PFSK-1 (cell line): ENCODE measurements at regions not wholly inside any gene's neighbourhood (a gene's known extent, or its start where the extent isn't known, plus 50 kb on each side); places are given as distances from the start of the nearest gene placed in this dataset.

Experiments used
- FOXP2 ChIP-seq: optimal IDR thresholded peaks from 2 replicates; pipeline ENCODE3; 2011; ENCODE audit warnings: borderline replicate concordance, control low read depth, inconsistent platforms; ENCODE audit not compliant: insufficient read depth; ENCODE audit errors: extremely low read length, extremely low read depth
- SIN3A ChIP-seq: IDR thresholded peaks from 2 replicates; pipeline ENCODE4 v1.6.1; 2012; ENCODE audit warnings: mild to moderate bottlenecking, low read length, moderate library complexity, borderline replicate concordance; ENCODE audit not compliant: insufficient read depth

- TF ChIP-seq FOXP2 (no peak), SIN3A (no peak)
These were observed 232.7 kb upstream of the B3GAT1 start for GRCh38 chr11:134644476-134645456.
